ENCODE measurements at regions not wholly inside any gene's neighbourhood (a gene's known extent, or its start where the extent isn't known, plus 50 kb on each side); places are given as distances from the start of the nearest gene placed in this dataset.

DNA sequence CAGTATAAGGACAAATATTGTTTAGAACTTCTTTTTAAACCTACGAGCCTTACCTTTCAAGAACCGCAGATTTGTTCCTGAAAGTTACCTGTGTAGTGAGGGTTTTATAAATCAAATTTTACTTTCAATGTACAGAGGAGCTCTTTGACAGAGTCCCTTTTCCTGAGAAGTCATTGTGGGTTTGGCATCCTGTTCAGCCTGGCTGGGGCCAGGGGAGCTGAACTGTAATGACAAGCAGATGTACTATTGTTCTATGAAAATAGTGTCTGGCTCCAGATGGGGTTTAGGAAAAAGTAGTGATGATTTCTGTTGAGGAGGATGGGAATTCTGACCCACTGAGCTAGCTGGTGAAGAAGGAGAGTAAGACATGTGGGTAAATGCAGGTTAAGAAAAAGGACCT is 196.2 kb upstream of the PGRMC2 start:
- Mint-ChIP-seq H3K9me3 (no peaks in the 10 kb centered on the region), H3K36me3 (ENCODE audit: low read depth) (no peaks in the 10 kb centered on the region), H3K4me3 (ENCODE audit: low read depth) (no peak overlapping the region), H3K27me3 (ENCODE audit: low read depth) (no peaks in the 10 kb centered on the region), H3K27ac (no peak overlapping the region), H3K4me1 (ENCODE audit: low read depth) (peaks cover 3% of the 10 kb centered on the region)
- intact Hi-C loops (cut with micrococcal nuclease) = no loop called here
- DNase-seq (ENCODE audit: low spot score) = no peak

DNA sequence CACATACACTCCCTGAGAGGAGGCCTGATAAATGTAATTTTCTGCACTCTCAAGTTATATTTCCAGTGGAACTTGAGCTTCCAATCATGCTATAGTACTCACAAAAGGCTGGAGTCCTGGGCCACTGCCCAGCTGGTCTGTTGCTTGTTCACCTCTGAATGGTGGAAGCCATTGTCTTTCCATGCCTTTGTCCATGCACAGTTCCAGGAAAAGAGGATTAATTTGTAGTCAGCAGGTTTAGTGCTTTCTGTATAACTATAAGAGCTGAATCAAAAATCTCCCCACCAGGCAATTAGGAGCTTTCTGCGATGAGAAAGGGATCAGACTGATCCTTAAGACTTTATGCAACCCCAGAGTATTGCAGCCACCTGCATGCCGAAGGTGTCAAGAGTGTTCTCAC is 195.4 kb upstream of the PGRMC2 start:
- no peaks in the 10 kb centered on the region for H3K36me3 Mint-ChIP-seq (ENCODE audit: low read depth)
- H3K27ac Mint-ChIP-seq = no peak overlapping the region
- H3K4me1 Mint-ChIP-seq (ENCODE audit: low read depth) = peaks cover 3% of the 10 kb centered on the region
- DNase-seq (ENCODE audit: low spot score) = no peak
- intact Hi-C loops (cut with micrococcal nuclease) = no loop called here
- H3K9me3 Mint-ChIP-seq = no peaks in the 10 kb centered on the region
- H3K4me3 Mint-ChIP-seq (ENCODE audit: low read depth) = no peak overlapping the region
- H3K27me3 Mint-ChIP-seq (ENCODE audit: low read depth) = no peaks in the 10 kb centered on the region

- Mint-ChIP-seq H3K36me3 (ENCODE audit: low read depth) (no peaks in the 10 kb centered on the region), H3K4me3 (ENCODE audit: low read depth) (no peak overlapping the region), H3K4me1 (ENCODE audit: low read depth) (peaks cover 3% of the 10 kb centered on the region), H3K27ac (no peak overlapping the region), H3K27me3 (ENCODE audit: low read depth) (no peaks in the 10 kb centered on the region), H3K9me3 (no peaks in the 10 kb centered on the region)
- no peak for DNase-seq (ENCODE audit: low spot score)
- intact Hi-C loops (cut with micrococcal nuclease) = no loop called here
Observed at GRCh38 chr4:128481752-128482480, 194.3 kb upstream of the PGRMC2 start.

GRCh38 chr4:128480945-128481344 is 193.3 kb upstream of the PGRMC2 start:
- H3K4me3 Mint-ChIP-seq (ENCODE audit: low read depth) = no peak overlapping the region
- H3K4me1 Mint-ChIP-seq (ENCODE audit: low read depth) = peaks cover 3% of the 10 kb centered on the region
- H3K27me3 Mint-ChIP-seq (ENCODE audit: low read depth) = no peaks in the 10 kb centered on the region
- no peak overlapping the region for H3K27ac Mint-ChIP-seq
- no peak for DNase-seq (ENCODE audit: low spot score)
- H3K36me3 Mint-ChIP-seq (ENCODE audit: low read depth) = no peaks in the 10 kb centered on the region
- no peaks in the 10 kb centered on the region for H3K9me3 Mint-ChIP-seq
- intact Hi-C loops (cut with micrococcal nuclease) = no loop called here

DNA sequence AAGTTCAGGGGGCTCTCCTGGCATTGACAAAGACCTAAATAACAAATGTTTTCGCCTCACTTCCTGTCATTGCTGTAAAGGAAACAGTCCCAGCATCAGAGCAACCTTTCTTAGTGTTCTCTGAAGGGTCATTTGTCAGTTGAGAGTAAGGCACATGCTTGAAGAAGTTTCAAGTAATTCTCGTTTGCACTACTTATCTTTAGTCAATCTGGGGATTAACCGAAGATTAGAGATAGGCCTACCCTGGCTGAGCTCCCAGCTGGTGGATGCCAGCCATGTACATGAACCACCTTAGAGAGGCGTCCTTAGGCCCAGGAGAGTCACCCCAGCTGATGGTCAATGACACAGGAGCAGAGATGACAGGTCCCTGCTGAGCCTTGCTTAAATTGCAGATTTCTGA is 189.9 kb upstream of the PGRMC2 start:
- H3K9me3 Mint-ChIP-seq = no peaks in the 10 kb centered on the region
- DNase-seq (ENCODE audit: low spot score) = no peak
- intact Hi-C loops (cut with micrococcal nuclease) = no loop called here
- no peak overlapping the region for H3K27ac Mint-ChIP-seq
- H3K36me3 Mint-ChIP-seq (ENCODE audit: low read depth) = no peaks in the 10 kb centered on the region
- no peak overlapping the region for H3K4me3 Mint-ChIP-seq (ENCODE audit: low read depth)
- no peaks in the 10 kb centered on the region for H3K27me3 Mint-ChIP-seq (ENCODE audit: low read depth)
- H3K4me1 Mint-ChIP-seq (ENCODE audit: low read depth) = no peaks in the 10 kb centered on the region

GRCh38 chr4:128475597-128475996 is 188.0 kb upstream of the PGRMC2 start:
- Mint-ChIP-seq H3K9me3 (no peaks in the 10 kb centered on the region), H3K27me3 (ENCODE audit: low read depth) (no peaks in the 10 kb centered on the region), H3K27ac (no peak overlapping the region), H3K4me1 (ENCODE audit: low read depth) (no peaks in the 10 kb centered on the region), H3K4me3 (ENCODE audit: low read depth) (no peak overlapping the region), H3K36me3 (ENCODE audit: low read depth) (no peaks in the 10 kb centered on the region)
- no peak for DNase-seq (ENCODE audit: low spot score)
- intact Hi-C loops (cut with micrococcal nuclease) = no loop called here

DNA sequence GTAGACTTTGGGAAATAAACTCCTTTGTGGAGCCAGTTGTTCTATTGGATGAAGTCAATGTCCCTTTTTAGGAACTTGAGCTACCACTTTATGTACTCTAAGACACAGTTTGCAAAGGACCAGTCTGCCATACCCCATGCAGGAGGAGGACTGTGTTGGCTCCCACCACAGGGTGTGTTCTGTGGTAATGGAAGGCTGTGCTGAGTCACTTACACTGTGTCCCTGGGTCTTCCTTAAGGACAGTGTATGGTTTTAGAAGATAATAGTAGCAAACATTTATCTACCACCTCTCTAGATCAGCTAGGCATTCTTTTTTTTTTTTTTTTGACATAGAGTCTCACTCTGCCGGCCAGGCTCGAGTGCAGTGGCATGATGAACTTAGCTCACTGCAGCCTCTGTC is 184.0 kb upstream of the PGRMC2 start:
- DNase-seq (ENCODE audit: low spot score) = no peak
- Mint-ChIP-seq H3K9me3 (no peaks in the 10 kb centered on the region), H3K27me3 (ENCODE audit: low read depth) (no peaks in the 10 kb centered on the region), H3K27ac (no peak overlapping the region), H3K4me1 (ENCODE audit: low read depth) (no peaks in the 10 kb centered on the region), H3K4me3 (ENCODE audit: low read depth) (no peak overlapping the region), H3K36me3 (ENCODE audit: low read depth) (no peaks in the 10 kb centered on the region)
- intact Hi-C loops (cut with micrococcal nuclease) = no loop called here

DNA sequence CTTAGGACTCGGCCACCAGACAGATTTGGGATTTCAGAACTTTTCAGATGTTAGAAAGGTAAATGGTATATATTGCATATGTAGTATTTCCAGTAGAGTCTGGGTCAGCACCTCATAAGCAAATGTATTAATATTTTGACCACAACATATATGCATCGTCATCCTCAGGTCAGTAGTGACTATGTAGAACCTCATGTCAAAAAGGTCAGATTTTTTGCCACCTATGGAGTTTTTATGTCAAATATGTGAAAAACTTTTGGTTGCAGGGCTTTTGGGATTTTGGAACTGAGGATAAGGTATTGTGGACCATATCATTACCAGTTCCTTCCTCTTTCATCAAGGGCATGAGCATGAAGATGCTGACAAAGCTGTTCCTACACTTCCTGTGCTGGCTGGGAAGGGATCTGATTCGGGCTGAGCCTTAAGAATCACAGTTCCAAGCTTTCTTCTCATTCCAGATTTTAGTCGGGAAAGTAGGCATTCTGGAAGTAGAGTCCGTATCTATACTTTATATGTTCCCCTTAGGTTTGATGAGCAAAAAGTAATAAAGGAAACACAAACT is 183.0 kb upstream of the PGRMC2 start:
- no peak overlapping the region for H3K27ac Mint-ChIP-seq
- intact Hi-C loops (cut with micrococcal nuclease) = no loop called here
- no peaks in the 10 kb centered on the region for H3K4me1 Mint-ChIP-seq (ENCODE audit: low read depth)
- H3K27me3 Mint-ChIP-seq (ENCODE audit: low read depth) = no peaks in the 10 kb centered on the region
- H3K9me3 Mint-ChIP-seq = no peaks in the 10 kb centered on the region
- no peaks in the 10 kb centered on the region for H3K36me3 Mint-ChIP-seq (ENCODE audit: low read depth)
- no peak for DNase-seq (ENCODE audit: low spot score)
- H3K4me3 Mint-ChIP-seq (ENCODE audit: low read depth) = no peak overlapping the region

GRCh38 chr4:128468123-128468989 is 180.7 kb upstream of the PGRMC2 start:
- no peaks in the 10 kb centered on the region for H3K4me1 Mint-ChIP-seq (ENCODE audit: low read depth)
- no peak overlapping the region for H3K27ac Mint-ChIP-seq
- DNase-seq (ENCODE audit: low spot score) = no peak
- intact Hi-C loops (cut with micrococcal nuclease) = no loop called here
- H3K4me3 Mint-ChIP-seq (ENCODE audit: low read depth) = no peak overlapping the region
- H3K27me3 Mint-ChIP-seq (ENCODE audit: low read depth) = no peaks in the 10 kb centered on the region
- no peaks in the 10 kb centered on the region for H3K9me3 Mint-ChIP-seq
- H3K36me3 Mint-ChIP-seq (ENCODE audit: low read depth) = no peaks in the 10 kb centered on the region

GRCh38 chr4:128465523-128465922 is 177.9 kb upstream of the PGRMC2 start:
- no peak for DNase-seq (ENCODE audit: low spot score)
- intact Hi-C loops (cut with micrococcal nuclease) = no loop called here
- Mint-ChIP-seq H3K27ac (no peak overlapping the region), H3K9me3 (no peaks in the 10 kb centered on the region), H3K4me3 (ENCODE audit: low read depth) (no peak overlapping the region), H3K4me1 (ENCODE audit: low read depth) (no peaks in the 10 kb centered on the region), H3K27me3 (ENCODE audit: low read depth) (no peaks in the 10 kb centered on the region), H3K36me3 (ENCODE audit: low read depth) (no peaks in the 10 kb centered on the region)

DNA sequence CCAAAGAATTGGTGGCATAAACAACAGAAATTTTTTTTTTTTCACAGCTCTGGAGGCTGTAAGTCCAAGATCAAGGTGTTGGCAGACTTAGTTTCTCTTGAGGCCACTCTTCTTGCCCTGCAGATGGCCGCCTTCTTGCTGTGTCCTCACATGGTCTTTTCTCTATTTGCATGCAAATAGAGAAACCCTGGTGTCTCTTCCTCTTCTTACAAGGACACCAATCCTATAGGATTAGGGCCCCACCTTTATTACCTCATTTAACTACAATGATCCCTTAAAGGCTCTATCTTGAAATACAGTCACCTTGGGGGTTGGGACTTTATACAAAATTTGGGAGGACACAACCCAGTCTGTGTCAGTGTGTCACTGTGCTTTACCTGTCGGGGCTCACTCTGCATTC is 175.4 kb upstream of the PGRMC2 start:
- DNase-seq (ENCODE audit: low spot score) = no peak
- H3K4me1 Mint-ChIP-seq (ENCODE audit: low read depth) = no peaks in the 10 kb centered on the region
- H3K27ac Mint-ChIP-seq = no peak overlapping the region
- no peak overlapping the region for H3K4me3 Mint-ChIP-seq (ENCODE audit: low read depth)
- no peaks in the 10 kb centered on the region for H3K36me3 Mint-ChIP-seq (ENCODE audit: low read depth)
- intact Hi-C loops (cut with micrococcal nuclease) = no loop called here
- H3K9me3 Mint-ChIP-seq = no peaks in the 10 kb centered on the region
- no peaks in the 10 kb centered on the region for H3K27me3 Mint-ChIP-seq (ENCODE audit: low read depth)

- no peaks in the 10 kb centered on the region for H3K9me3 Mint-ChIP-seq
- H3K4me1 Mint-ChIP-seq (ENCODE audit: low read depth) = no peaks in the 10 kb centered on the region
- no peak overlapping the region for H3K27ac Mint-ChIP-seq
- DNase-seq (ENCODE audit: low spot score) = no peak
- no peaks in the 10 kb centered on the region for H3K36me3 Mint-ChIP-seq (ENCODE audit: low read depth)
- no peak overlapping the region for H3K4me3 Mint-ChIP-seq (ENCODE audit: low read depth)
- no peaks in the 10 kb centered on the region for H3K27me3 Mint-ChIP-seq (ENCODE audit: low read depth)
- intact Hi-C loops (cut with micrococcal nuclease) = no loop called here
Observed at GRCh38 chr4:128462103-128462783, 174.6 kb upstream of the PGRMC2 start.

All from activated T-helper 2 cell treated with anti-CD3 and anti-CD28 coated beads, Interferon-gamma antibody, Interleukin-2, Interleukin-4, amounts not matched to agents 10 μg/mL and 5 μg/mL and 100 μg/mL, durations not matched to agents 14 hours and 24 hours and 36 hours (primary cell).